ENCODE measurements at regions not wholly inside any gene's neighbourhood (a gene's known extent, or its start where the extent isn't known, plus 50 kb on each side); places are given as distances from the start of the nearest gene placed in this dataset.
"Not testable (repeated sequence)": the region's sequence is repeated elsewhere in the genome, so short reads cannot be mapped to it uniquely, and the experiment has no call there.

DNA sequence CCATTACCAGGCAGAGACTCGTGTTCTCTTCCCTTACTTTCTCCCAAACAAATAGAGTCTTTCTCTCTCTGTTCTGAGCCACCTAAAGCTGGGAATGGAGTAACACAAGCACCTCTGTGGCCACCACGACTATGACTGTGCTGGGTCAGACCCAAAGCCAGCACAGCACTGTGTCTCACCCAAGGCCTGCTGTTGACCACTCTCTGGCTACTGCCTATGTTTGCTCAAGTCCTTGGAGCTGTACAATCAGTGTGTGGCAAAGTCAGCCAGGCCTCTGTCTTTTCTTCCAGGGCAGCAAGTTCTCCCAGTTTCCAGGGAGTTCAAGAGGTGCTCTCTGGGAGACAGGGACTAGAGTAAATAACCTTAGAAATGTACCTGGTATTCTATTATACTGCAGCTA lies 239.4 kb downstream of the FAM47A start:
- Histone ChIP-seq H3K27ac (ENCODE audit: low read length) (no peak overlapping the region), H3K9me3 (ENCODE audit: control insufficient read depth, insufficient read depth, low read depth, low read length) (no peaks in the 10 kb centered on the region), H3K36me3 (ENCODE audit: control insufficient read depth, insufficient read depth, low read length) (no peaks in the 10 kb centered on the region), H3K27me3 (ENCODE audit: control insufficient read depth, insufficient read depth, low read length) (no peaks in the 10 kb centered on the region), H3K4me3 (ENCODE audit: low read depth in 2 of 2, low read length in 2 of 2) (no peak overlapping the region), H3K4me1 (ENCODE audit: control insufficient read depth, insufficient read depth, low read length) (no peaks in the 10 kb centered on the region)
- no TSS peak for BruUV-seq (replicated peaks)
- DNase-seq (ENCODE audit: low read depth, low spot score), result no peak
- TF ChIP-seq, protein P1, sequence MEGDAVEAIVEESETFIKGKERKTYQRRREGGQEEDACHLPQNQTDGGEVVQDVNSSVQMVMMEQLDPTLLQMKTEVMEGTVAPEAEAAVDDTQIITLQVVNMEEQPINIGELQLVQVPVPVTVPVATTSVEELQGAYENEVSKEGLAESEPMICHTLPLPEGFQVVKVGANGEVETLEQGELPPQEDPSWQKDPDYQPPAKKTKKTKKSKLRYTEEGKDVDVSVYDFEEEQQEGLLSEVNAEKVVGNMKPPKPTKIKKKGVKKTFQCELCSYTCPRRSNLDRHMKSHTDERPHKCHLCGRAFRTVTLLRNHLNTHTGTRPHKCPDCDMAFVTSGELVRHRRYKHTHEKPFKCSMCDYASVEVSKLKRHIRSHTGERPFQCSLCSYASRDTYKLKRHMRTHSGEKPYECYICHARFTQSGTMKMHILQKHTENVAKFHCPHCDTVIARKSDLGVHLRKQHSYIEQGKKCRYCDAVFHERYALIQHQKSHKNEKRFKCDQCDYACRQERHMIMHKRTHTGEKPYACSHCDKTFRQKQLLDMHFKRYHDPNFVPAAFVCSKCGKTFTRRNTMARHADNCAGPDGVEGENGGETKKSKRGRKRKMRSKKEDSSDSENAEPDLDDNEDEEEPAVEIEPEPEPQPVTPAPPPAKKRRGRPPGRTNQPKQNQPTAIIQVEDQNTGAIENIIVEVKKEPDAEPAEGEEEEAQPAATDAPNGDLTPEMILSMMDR (IDR thresholded peaks at IDR 0.05), result no peak
- TF ChIP-seq SIN3A (IDR thresholded peaks at IDR 0.05; ENCODE audit: borderline replicate concordance, insufficient read depth, low read depth, low read length) (no peak), TCF7L2 (IDR thresholded peaks at IDR 0.05; ENCODE audit: low read depth, low read length) (no peak), POLR2AphosphoS5 (IDR thresholded peaks at IDR 0.05; ENCODE audit: low read depth, low read length) (no peak)
- TF ChIP-seq, protein P2, sequence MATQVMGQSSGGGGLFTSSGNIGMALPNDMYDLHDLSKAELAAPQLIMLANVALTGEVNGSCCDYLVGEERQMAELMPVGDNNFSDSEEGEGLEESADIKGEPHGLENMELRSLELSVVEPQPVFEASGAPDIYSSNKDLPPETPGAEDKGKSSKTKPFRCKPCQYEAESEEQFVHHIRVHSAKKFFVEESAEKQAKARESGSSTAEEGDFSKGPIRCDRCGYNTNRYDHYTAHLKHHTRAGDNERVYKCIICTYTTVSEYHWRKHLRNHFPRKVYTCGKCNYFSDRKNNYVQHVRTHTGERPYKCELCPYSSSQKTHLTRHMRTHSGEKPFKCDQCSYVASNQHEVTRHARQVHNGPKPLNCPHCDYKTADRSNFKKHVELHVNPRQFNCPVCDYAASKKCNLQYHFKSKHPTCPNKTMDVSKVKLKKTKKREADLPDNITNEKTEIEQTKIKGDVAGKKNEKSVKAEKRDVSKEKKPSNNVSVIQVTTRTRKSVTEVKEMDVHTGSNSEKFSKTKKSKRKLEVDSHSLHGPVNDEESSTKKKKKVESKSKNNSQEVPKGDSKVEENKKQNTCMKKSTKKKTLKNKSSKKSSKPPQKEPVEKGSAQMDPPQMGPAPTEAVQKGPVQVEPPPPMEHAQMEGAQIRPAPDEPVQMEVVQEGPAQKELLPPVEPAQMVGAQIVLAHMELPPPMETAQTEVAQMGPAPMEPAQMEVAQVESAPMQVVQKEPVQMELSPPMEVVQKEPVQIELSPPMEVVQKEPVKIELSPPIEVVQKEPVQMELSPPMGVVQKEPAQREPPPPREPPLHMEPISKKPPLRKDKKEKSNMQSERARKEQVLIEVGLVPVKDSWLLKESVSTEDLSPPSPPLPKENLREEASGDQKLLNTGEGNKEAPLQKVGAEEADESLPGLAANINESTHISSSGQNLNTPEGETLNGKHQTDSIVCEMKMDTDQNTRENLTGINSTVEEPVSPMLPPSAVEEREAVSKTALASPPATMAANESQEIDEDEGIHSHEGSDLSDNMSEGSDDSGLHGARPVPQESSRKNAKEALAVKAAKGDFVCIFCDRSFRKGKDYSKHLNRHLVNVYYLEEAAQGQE (IDR thresholded peaks at IDR 0.05; ENCODE audit: insufficient read depth in 1 of 2, low read depth in 2 of 2, low read length in 1 of 2), result no peak
- ChIA-PET POLR2A (no interaction called here), CTCF (no interaction called here)
- intact Hi-C loops (cut with micrococcal nuclease; ENCODE audit: unreplicated experiment), result no loop called here
- in situ Hi-C loops (cut with HindIII; ENCODE audit: low pct_unique_long_range_greater_than_20kb, low sequenced_read_pairs), result no loop called here
- no peak for ATAC-seq

DNA sequence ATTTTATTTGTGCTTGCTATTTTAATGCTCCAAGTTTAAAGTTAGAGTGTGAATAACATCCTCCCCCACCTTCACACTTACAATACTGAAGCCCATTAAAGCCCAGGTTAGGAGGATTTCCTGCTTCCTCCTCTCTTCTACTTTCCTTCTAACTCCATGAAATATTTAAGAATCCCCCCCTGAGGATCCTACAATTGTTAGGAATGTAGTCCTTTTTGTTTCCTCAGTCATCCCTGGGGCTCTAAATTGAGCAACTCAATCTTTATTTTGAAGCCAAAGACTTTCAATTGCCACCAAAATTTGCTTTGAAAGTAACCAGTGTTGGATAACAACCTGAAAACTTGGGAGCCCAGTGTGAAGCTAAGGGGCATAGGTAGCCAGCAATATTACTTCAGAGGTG lies 276.9 kb downstream of the FAM47A start:
- H3K4me3 ChIP-seq (ENCODE audit: low read depth in 2 of 2, low read length in 2 of 2), result no peak overlapping the region
- no peak for DNase-seq (ENCODE audit: low read depth, low spot score)
- no peak for ATAC-seq
- BruUV-seq (replicated peaks), result no TSS peak
- TF ChIP-seq POLR2AphosphoS5 (IDR thresholded peaks at IDR 0.05; ENCODE audit: low read depth, low read length), result no peak
- TF ChIP-seq, protein P2 (IDR thresholded peaks at IDR 0.05; ENCODE audit: insufficient read depth in 1 of 2, low read depth in 2 of 2, low read length in 1 of 2), result no peak
- no peak for TF ChIP-seq TCF7L2 (IDR thresholded peaks at IDR 0.05; ENCODE audit: low read depth, low read length)
- no peak for TF ChIP-seq SIN3A (IDR thresholded peaks at IDR 0.05; ENCODE audit: borderline replicate concordance, insufficient read depth, low read depth, low read length)
- TF ChIP-seq, protein P1 (IDR thresholded peaks at IDR 0.05), result no peak
- no peaks in the 10 kb centered on the region for H3K9me3 ChIP-seq (ENCODE audit: control insufficient read depth, insufficient read depth, low read depth, low read length)
- CTCF ChIA-PET, result no interaction called here
- in situ Hi-C loops (cut with HindIII; ENCODE audit: low pct_unique_long_range_greater_than_20kb, low sequenced_read_pairs) (no loop called here), intact Hi-C loops (cut with micrococcal nuclease; ENCODE audit: unreplicated experiment) (no loop called here)
- POLR2A ChIA-PET, result no interaction called here
- no peak overlapping the region for H3K27ac ChIP-seq (ENCODE audit: low read length)
- H3K36me3 ChIP-seq (ENCODE audit: control insufficient read depth, insufficient read depth, low read length), result no peaks in the 10 kb centered on the region
- no peaks in the 10 kb centered on the region for H3K4me1 ChIP-seq (ENCODE audit: control insufficient read depth, insufficient read depth, low read length)
- H3K27me3 ChIP-seq (ENCODE audit: control insufficient read depth, insufficient read depth, low read length), result no peaks in the 10 kb centered on the region

DNA sequence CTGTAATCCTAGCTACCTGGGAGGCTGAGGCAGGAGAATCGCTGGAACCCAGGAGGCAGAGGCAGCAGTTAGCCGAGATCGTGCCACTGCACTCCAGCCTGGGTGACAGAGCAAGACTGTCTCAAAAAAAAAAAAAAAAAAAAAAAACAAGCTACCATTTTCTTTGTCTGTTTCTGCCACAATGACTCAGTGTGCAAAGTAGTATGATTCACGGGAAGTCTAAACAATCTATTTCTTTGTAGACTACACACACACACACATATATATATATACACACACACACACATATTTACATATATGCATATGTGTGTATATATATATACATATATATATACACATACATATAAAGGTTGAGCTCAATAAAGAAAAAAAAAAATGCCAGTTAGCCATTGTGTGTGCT lies 280.0 kb downstream of the FAM47A start:
- H3K27me3 ChIP-seq (ENCODE audit: control insufficient read depth, insufficient read depth, low read length); BruUV-seq (replicated peaks); H3K9me3 ChIP-seq (ENCODE audit: control insufficient read depth, insufficient read depth, low read depth, low read length); DNase-seq (ENCODE audit: low read depth, low spot score); H3K4me3 ChIP-seq (ENCODE audit: low read depth in 2 of 2, low read length in 2 of 2); H3K36me3 ChIP-seq (ENCODE audit: control insufficient read depth, insufficient read depth, low read length); H3K4me1 ChIP-seq (ENCODE audit: control insufficient read depth, insufficient read depth, low read length); in situ Hi-C loops (cut with HindIII; ENCODE audit: low pct_unique_long_range_greater_than_20kb, low sequenced_read_pairs); ATAC-seq; intact Hi-C loops (cut with micrococcal nuclease; ENCODE audit: unreplicated experiment); CTCF ChIA-PET; POLR2A ChIA-PET; H3K27ac ChIP-seq (ENCODE audit: low read length): not testable (repeated sequence)
